ENCODE measurements at regions not wholly inside any gene's neighbourhood (a gene's known extent, or its start where the extent isn't known, plus 50 kb on each side); places are given as distances from the start of the nearest gene placed in this dataset.

GRCh38 chr16:85398050-85398451 lies 215.1 kb upstream of the GSE1 start:
- TF ChIP-seq CTCF (IDR thresholded peaks at IDR 0.05; ENCODE audit: low read depth, low read length) (no peak), EZH2phosphoT487 (IDR thresholded peaks at IDR 0.05; ENCODE audit: low read depth) (no peak)
